ENCODE measurements at regions not wholly inside any gene's neighbourhood (a gene's known extent, or its start where the extent isn't known, plus 50 kb on each side); places are given as distances from the start of the nearest gene placed in this dataset.
A peak's percentile ranks its signal among the peaks of the same experiment; 100 is the strongest.
"Not testable (repeated sequence)": the region's sequence is repeated elsewhere in the genome, so short reads cannot be mapped to it uniquely, and the experiment has no call there.

DNA sequence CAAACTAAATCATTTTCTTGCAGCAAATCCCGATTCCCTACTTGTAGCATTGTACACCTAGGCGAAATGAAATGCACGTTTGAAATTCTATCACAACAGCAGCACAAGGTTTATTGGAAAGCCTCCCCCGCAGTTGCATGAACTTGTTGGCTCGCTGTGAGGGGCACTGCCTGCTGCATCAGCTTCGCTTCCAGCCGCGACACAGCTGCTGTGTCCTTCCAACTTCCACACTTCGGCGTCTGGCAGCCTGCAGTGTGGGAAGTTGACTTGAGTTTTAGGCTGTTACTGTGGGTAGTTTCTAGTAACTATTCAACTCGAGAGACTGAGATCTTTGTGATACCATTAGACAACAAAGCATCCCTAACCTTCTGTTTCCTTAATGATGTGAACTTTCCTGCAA lies 315.8 kb upstream of the TPK1 start:
- DNase-seq (ENCODE audit: low read depth in 4 of 4, low spot score in 3 of 4): peak in 1 of 4 donors; percentile 4

DNA sequence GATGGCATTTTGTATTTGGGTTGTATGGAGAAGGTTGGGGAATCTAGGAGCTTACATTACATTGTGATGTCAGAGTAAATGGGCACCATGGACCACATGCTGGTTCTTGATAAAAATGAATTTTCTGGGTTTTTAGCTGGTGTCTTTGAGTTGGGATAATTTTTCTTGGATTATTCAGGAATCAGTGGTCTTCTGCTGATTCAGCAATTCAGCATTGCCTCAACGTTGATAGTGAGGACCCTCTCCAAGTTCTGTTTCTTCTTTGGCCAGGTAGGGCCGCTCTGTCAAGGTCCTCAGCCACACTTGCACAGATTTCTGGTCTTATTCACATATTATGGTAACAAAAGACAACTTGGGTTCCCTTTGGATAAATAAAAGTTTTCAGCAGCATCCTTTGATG lies 312.0 kb upstream of the TPK1 start:
- DNase-seq (ENCODE audit: low read depth in 4 of 4, low spot score in 3 of 4): no peak

GRCh38 chr7:145143685-145144084 lies 307.8 kb upstream of the TPK1 start:
- DNase-seq (ENCODE audit: low read depth in 4 of 4, low spot score in 3 of 4): no peak

- no peak for DNase-seq (ENCODE audit: low read depth in 4 of 4, low spot score in 3 of 4)
Observed at GRCh38 chr7:145134377-145134776, 298.5 kb upstream of the TPK1 start.

DNA sequence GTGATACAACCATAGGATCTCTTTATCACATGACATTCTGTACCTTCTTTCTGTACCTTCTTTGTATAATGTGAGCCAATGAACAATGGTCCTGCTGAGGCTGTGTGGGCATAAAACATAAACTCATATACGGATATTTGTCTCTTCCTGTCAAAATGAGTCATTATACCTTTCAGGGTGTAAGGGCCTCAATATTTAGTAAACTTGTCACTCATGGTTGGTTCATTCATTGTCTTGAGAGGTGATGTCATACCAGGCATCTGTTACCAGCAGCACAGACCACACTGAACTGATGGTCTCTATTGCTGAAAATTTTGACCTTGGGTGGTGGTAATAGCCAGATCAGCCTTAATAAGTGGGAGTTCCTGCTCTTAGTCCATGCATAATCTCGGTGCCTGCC lies 287.6 kb upstream of the TPK1 start:
- no peak for DNase-seq (ENCODE audit: low read depth in 4 of 4, low spot score in 3 of 4)

DNA sequence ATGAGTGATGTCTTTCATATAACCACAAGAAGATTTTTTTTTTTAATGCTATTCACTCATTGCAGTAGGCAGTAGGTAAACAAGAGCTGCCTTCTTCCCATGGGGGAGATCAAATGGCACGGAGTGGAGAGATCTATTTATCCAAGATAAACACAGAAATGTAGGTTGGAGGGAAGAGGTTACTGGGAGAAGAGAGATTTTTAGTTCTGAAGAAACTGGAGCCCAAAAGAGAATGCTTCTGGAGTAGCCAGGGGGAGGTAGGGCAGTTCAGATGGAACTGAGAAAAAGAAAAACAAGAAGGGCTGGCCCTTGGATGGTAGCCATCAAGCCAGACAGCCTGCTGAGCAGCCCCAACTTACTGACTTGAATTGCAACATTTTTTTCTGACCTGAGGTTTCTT lies 270.1 kb upstream of the TPK1 start:
- DNase-seq (ENCODE audit: low read depth in 4 of 4, low spot score in 3 of 4): peak in 1 of 4 donors; percentile 5

GRCh38 chr7:145105561-145105960 lies 269.7 kb upstream of the TPK1 start:
- DNase-seq (ENCODE audit: low read depth in 4 of 4, low spot score in 3 of 4): no peak

DNA sequence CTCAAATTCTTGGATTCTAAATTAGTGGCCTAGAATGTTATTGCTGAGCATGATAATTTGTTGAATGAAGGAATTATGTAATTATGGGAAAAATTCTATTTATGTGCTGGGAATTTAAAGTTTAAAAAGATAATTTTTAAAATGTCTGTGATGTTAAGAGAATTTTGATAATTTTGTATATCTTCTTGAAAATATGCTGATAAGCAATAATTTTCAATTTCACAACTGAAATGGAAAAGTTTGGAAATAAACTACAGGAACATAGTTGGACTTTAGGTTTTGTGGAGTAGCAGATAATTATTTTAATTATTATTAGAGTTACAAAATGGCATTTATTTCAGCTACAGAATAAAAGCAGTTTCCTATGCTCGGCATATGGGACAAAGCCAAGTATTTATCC lies 268.5 kb upstream of the TPK1 start:
- no peak for DNase-seq (ENCODE audit: low read depth in 4 of 4, low spot score in 3 of 4)

DNA sequence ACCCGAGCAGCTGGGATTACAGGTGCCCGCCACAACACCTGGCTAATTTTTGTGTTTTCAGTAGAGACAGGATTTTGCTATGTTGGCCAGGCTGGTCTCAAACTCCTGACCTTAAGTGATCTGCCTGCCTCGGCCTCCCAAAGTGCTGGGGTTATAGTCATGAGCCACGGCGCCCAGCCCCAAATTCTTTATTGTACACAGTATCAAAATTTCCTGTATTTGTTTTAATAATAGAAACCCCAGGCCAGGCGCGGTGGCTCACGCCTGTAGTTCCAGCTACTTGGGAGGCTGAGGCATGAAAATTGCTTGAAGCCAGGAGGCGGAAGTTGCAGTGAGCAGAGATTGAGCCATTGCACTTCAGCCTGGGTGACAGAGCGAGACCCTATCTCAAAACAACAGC lies 266.3 kb upstream of the TPK1 start:
- not testable (repeated sequence) for DNase-seq (ENCODE audit: low read depth in 4 of 4, low spot score in 3 of 4)

GRCh38 chr7:145092766-145093165 lies 256.9 kb upstream of the TPK1 start:
- DNase-seq (ENCODE audit: low read depth in 4 of 4, low spot score in 3 of 4): no peak

DNA sequence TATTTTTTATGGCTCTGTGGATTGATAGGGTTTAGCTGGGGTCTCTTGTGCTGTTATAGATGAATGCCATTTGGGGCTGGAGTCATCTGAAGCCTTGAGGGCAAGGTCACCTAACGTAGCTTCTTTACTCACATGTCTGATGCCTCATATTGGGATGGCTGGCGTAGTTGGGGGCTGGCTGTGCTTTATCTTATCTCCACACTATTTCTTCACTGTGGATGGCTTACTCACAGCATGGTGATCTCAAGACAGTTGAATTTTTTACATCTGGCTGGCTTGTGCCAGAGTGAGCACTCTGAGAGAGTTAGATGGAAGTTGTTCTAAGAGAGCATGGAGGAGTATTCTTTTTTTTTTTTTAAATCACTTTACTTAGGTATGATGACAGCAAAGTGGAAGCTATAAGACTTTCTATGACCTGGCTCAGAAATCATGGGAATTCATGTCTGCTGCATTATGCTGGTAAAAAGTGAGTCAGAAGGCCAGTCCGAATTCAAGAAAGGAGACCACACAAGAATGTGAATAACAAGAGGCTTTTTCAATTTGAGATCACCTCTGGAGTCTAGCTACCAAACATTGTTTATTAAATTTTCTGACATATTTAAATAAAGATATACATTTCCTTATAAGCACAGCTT lies 252.4 kb upstream of the TPK1 start:
- DNase-seq (ENCODE audit: low read depth in 4 of 4, low spot score in 3 of 4): no peak

GRCh38 chr7:145082366-145083161 lies 246.7 kb upstream of the TPK1 start:
- DNase-seq (ENCODE audit: low read depth in 4 of 4, low spot score in 3 of 4): no peak

DNA sequence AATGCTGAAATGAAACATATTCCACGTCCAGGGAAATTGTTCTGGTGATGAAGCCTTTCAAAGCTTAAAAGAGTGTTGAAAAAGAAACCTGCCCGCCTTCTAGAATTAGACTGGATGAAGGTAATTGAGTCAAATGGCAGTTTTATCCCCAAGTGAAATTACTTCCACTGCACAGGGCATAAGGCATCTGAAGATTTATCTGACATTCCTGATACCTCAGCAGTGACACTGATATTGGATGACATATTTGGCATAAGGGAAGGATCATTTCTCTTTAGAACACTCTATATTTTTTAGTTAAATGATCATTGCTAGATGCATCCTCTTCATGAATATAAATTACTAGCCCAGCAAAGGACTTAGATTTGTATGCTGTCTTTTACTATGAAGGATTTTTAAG lies 229.6 kb upstream of the TPK1 start:
- DNase-seq (ENCODE audit: low read depth in 4 of 4, low spot score in 3 of 4): no peak

GRCh38 chr7:145064114-145064513 lies 228.3 kb upstream of the TPK1 start:
- no peak for DNase-seq (ENCODE audit: low read depth in 4 of 4, low spot score in 3 of 4)

- no peak for DNase-seq (ENCODE audit: low read depth in 4 of 4, low spot score in 3 of 4)
Observed at GRCh38 chr7:145053781-145054180, 217.9 kb upstream of the TPK1 start.

GRCh38 chr7:145050415-145050814 lies 214.6 kb upstream of the TPK1 start:
- no peak for DNase-seq (ENCODE audit: low read depth in 4 of 4, low spot score in 3 of 4)

DNA sequence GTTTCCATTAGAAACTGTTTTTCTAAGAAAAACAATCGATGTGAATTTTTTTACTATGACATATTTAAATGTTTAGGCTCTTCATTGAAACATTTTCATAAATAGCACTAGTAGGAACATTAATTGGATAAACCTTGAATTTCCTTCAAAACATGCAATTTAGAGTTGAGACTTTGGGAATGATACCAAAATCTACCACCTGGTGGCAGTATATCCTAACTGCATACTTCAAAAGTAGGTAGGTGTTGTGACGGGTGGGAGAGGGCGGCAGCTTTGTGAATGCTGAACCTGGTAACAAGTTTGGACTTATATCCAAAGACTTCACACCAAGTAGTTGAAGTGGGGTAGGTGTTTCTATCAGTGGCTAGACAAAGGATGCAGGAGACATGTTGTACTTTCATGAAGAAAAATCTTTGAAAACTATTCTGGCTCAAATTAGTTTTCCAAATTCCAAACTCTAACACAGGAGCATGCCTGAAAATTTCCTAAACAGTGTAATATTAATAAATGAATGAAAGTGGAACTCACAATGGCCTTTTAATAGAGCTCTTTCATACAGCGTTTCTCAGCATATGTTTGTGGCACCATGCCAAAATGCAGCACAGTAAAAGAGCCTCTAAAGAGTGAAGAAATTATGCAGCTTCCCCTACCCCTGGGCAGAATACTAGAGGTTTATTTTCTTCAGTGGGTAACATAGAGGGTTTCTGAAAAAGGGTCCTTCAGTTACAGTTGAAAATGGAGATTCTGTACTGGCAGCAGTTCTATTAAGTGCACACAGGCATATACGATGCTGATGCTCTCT lies 201.0 kb upstream of the TPK1 start:
- peak; percentile 18 to 43 (median 40) for DNase-seq (ENCODE audit: low read depth in 4 of 4, low spot score in 3 of 4)

- DNase-seq (ENCODE audit: low read depth in 4 of 4, low spot score in 3 of 4): no peak
Observed at GRCh38 chr7:145031162-145031561, 195.3 kb upstream of the TPK1 start.

DNA sequence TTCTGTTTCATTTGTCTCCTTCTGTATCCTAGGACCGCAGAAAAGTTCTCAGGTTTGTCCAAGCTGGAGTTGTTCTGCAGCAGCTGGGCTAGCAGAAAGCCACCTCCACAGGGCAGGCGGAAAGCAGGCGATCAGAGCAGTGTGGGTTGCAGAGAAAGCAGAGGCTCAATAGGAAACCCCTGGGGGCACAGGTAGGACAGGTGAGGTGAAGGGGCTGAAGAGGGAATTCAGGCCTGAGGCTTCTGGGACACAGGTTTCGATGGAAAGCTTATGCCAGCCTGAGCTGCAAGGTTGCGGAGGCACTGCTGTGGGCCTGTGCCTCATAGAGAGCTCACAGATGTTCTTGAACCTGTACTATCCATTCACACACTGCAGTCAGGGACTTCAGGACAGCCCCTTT lies 194.9 kb upstream of the TPK1 start:
- DNase-seq (ENCODE audit: low read depth in 4 of 4, low spot score in 3 of 4): no peak

DNA sequence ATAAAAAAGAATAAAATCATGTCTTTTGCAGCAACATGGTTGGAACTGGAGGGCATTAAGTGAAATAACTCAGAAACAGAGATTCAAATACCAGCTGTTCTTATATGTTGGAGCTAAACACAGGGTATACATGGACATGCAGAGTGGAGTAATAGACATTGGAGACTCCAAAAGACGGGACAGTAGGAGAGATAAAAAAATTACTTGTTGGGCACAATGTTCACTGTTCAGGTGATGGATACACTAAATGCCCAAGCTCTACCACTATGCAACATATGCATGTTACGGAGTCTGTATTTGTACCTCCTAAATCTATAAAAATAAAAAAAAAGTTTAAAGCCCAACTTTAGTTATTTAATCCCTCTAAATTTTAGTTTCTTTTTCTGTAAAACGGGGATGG lies 184.6 kb upstream of the TPK1 start:
- DNase-seq (ENCODE audit: low read depth in 4 of 4, low spot score in 3 of 4): no peak

DNA sequence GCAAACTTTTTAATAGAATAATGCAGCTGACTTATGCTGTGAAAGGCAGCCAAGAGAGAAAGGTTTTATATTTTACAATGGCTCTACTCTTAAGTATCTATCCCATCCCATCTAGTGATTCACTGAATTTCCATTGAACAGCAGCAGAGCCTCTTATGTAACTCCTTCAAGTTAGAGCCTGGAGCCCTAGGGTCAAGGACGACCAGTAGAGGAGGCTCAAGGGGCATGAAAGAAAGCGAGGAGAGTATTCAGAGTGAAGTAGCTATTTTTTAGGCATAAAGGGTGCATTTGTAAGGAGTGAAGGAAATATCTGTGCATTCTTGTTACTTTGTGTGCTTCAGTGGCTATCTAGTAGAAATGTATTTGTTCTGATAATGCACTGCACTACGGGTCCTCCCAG lies 180.2 kb upstream of the TPK1 start:
- DNase-seq (ENCODE audit: low read depth in 4 of 4, low spot score in 3 of 4): no peak

- no peak for DNase-seq (ENCODE audit: low read depth in 4 of 4, low spot score in 3 of 4)
Observed at GRCh38 chr7:145009876-145010275, 174.0 kb upstream of the TPK1 start.
